Trophoblast cell (in vitro differentiated cells and primary cell): ENCODE measurements at regions not wholly inside any gene's neighbourhood (a gene's known extent, or its start where the extent isn't known, plus 50 kb on each side); places are given as distances from the start of the nearest gene placed in this dataset.
A peak's percentile ranks its signal among the peaks of the same experiment; 100 is the strongest.

Source experiments
- DNase-seq, 2 donors: peaks; one replicate each; pipeline ENCODE4 v3.0.0-alpha.2; 2016
- H2AFZ ChIP-seq: 2 replicates; pipeline ENCODE4 v1.6.1; 2013; ENCODE audit warnings: low read length, moderate library complexity, mild to moderate bottlenecking; ENCODE audit not compliant: insufficient read depth, poor library complexity
- H2AK5ac ChIP-seq: 2 replicates; pipeline ENCODE4 v1.6.1; 2013; ENCODE audit warnings: mild to moderate bottlenecking, low read length
- H2BK120ac ChIP-seq: 2 replicates; pipeline ENCODE4 v1.6.1; 2013; ENCODE audit warnings: low read length, mild to moderate bottlenecking, moderate library complexity; ENCODE audit not compliant: insufficient read depth, poor library complexity
- H2BK12ac ChIP-seq: 2 replicates; pipeline ENCODE4 v1.6.1; 2013; ENCODE audit warnings: mild to moderate bottlenecking, low read length, moderate library complexity
- H2BK5ac ChIP-seq: 2 replicates; pipeline ENCODE4 v1.6.1; 2013; ENCODE audit warnings: low read length, low read depth, moderate library complexity, mild to moderate bottlenecking; ENCODE audit not compliant: poor library complexity
- H3K14ac ChIP-seq: 2 replicates; pipeline ENCODE4 v1.6.1; 2013; ENCODE audit warnings: mild to moderate bottlenecking, low read length
- H3K18ac ChIP-seq: 2 replicates; pipeline ENCODE4 v1.6.1; 2013; ENCODE audit warnings: mild to moderate bottlenecking, low read length
- H3K23ac ChIP-seq: 2 replicates; pipeline ENCODE4 v1.6.1; 2013; ENCODE audit warnings: low read length
- H3K27ac ChIP-seq: 2 replicates; pipeline ENCODE4 v1.5.1; 2013; ENCODE audit warnings: low read depth, mild to moderate bottlenecking, inconsistent platforms, low read length, moderate library complexity
- H3K27me3 ChIP-seq: 2 replicates; pipeline ENCODE4 v1.6.1; 2013; ENCODE audit warnings: inconsistent platforms, mild to moderate bottlenecking, low read length, moderate library complexity; ENCODE audit not compliant: insufficient read depth
- H3K36me3 ChIP-seq, 2 experiments: 1 replicate in 1 of 2; 2 replicates in 1 of 2; pipeline ENCODE4 v1.6.1; 2013; ENCODE audit warnings: low read length in 2 of 2, mild to moderate bottlenecking in 2 of 2, moderate library complexity in 1 of 2; ENCODE audit not compliant: insufficient read depth in 2 of 2, control insufficient read depth in 1 of 2
- H3K4ac ChIP-seq: 2 replicates; pipeline ENCODE4 v1.6.1; 2013; ENCODE audit warnings: low read depth, mild to moderate bottlenecking, low read length, moderate library complexity
- H3K4me1 ChIP-seq, 2 experiments: 1 replicate in 1 of 2; 2 replicates in 1 of 2; pipeline ENCODE4 v1.6.1; 2013; ENCODE audit warnings: low read length in 2 of 2, mild to moderate bottlenecking in 2 of 2, moderate library complexity in 1 of 2; ENCODE audit not compliant: insufficient read depth in 2 of 2, control insufficient read depth in 1 of 2
- H3K4me2 ChIP-seq: 2 replicates; pipeline ENCODE4 v1.6.1; 2013; ENCODE audit warnings: inconsistent platforms, mild to moderate bottlenecking, low read length, moderate library complexity
- H3K4me3 ChIP-seq: 2 replicates; pipeline ENCODE4 v1.5.1; 2013; ENCODE audit warnings: mild to moderate bottlenecking, low read depth, low read length, inconsistent platforms
- H3K79me1 ChIP-seq: one replicate; pipeline ENCODE4 v1.6.1; 2013; ENCODE audit warnings: low read length
- H3K79me2 ChIP-seq: 2 replicates; pipeline ENCODE4 v1.6.1; 2013; ENCODE audit warnings: low read length, mild to moderate bottlenecking; ENCODE audit not compliant: control insufficient read depth, insufficient read depth, poor library complexity
- H3K9ac ChIP-seq: 2 replicates; pipeline ENCODE4 v1.6.1; 2013; ENCODE audit warnings: mild to moderate bottlenecking, low read length
- H3K9me3 ChIP-seq: 2 replicates; pipeline ENCODE4 v1.6.1; 2013; ENCODE audit warnings: low read depth, mild to moderate bottlenecking, control low read depth, inconsistent platforms, low read length; ENCODE audit not compliant: insufficient read depth
- H4K12ac ChIP-seq: 2 replicates; pipeline ENCODE4 v1.6.1; 2013; ENCODE audit warnings: low read depth, mild to moderate bottlenecking, low read length, moderate library complexity
- H4K8ac ChIP-seq: 2 replicates; pipeline ENCODE4 v1.6.1; 2013; ENCODE audit warnings: low read depth, mild to moderate bottlenecking, low read length, moderate library complexity
- H4K91ac ChIP-seq: one replicate; pipeline ENCODE4 v1.6.1; 2013; ENCODE audit warnings: low read depth, mild to moderate bottlenecking, low read length, moderate library complexity
- WGBS: extraction: QIAGEN DNeasy Blood & Tissue Kit; methylation state at CpG from one replicate; pipeline ENCODE4 v1.1.7; 2013; ENCODE audit warnings: missing lambda C conversion rate; ENCODE audit not compliant: insufficient read length, insufficient coverage; ENCODE audit errors: extremely low coverage; 5-methylcytosine and 5-hydroxymethylcytosine counted together

GRCh38 chr10:131810805-131811629 is 89.8 kb upstream of the PPP2R2D start:
- Histone ChIP-seq H3K4me1 (peaks cover 0 to 4% of the 10 kb centered on the region in 2 experiments), H3K9ac (no peak overlapping the region), H3K14ac (no peak overlapping the region), H3K4me3 (no peak overlapping the region), H3K27me3 (no peaks in the 10 kb centered on the region), H3K9me3 (peaks cover 4% of the 10 kb centered on the region), H3K27ac (no peak overlapping the region), H3K36me3 (no peaks in the 10 kb centered on the region), H2BK5ac (no peak overlapping the region), H2AK5ac (no peak overlapping the region), H3K23ac (no peak overlapping the region), H3K79me1 (no peaks in the 10 kb centered on the region), H3K4ac (no peak overlapping the region), H2BK120ac (no peak overlapping the region), H3K4me2 (no peak overlapping the region), H2AFZ (no peak overlapping the region), H2BK12ac (no peak overlapping the region), H4K12ac (no peak overlapping the region), H4K91ac (no peak overlapping the region), H3K18ac (no peak overlapping the region), H3K79me2 (no peaks in the 10 kb centered on the region), H4K8ac (no peak overlapping the region)
- WGBS: no CpG with 5 or more reads among the region's 25 CpGs
- no peak for DNase-seq

GRCh38 chr10:131811630-131812403 is 89.0 kb upstream of the PPP2R2D start:
- no peak overlapping the region for H2AK5ac ChIP-seq
- no peaks in the 10 kb centered on the region for H3K27me3 ChIP-seq
- H3K36me3 ChIP-seq: no peaks in the 10 kb centered on the region
- peaks cover 0 to 3% of the 10 kb centered on the region in 2 experiments for H3K4me1 ChIP-seq
- H2AFZ ChIP-seq: no peak overlapping the region
- H4K8ac ChIP-seq: no peak overlapping the region
- H3K4me3 ChIP-seq: peak overlapping the region; percentile 52
- no peak overlapping the region for H3K23ac ChIP-seq
- peaks cover 4% of the 10 kb centered on the region for H3K9me3 ChIP-seq
- WGBS: no CpG with 5 or more reads among the region's 23 CpGs
- H3K4ac ChIP-seq: no peak overlapping the region
- no peak overlapping the region for H3K27ac ChIP-seq
- no peaks in the 10 kb centered on the region for H3K79me1 ChIP-seq
- no peak overlapping the region for H2BK12ac ChIP-seq
- H3K9ac ChIP-seq: no peak overlapping the region
- no peak overlapping the region for H2BK5ac ChIP-seq
- no peak overlapping the region for H4K12ac ChIP-seq
- no peak overlapping the region for H3K14ac ChIP-seq
- H2BK120ac ChIP-seq: no peak overlapping the region
- no peak overlapping the region for H3K4me2 ChIP-seq
- H3K18ac ChIP-seq: no peak overlapping the region
- no peak overlapping the region for H4K91ac ChIP-seq
- no peak for DNase-seq
- no peaks in the 10 kb centered on the region for H3K79me2 ChIP-seq

- no peak overlapping the region for H3K4me2 ChIP-seq
- peaks cover 5% of the 10 kb centered on the region for H3K9me3 ChIP-seq
- no peak overlapping the region for H3K14ac ChIP-seq
- no peak overlapping the region for H3K23ac ChIP-seq
- no peak overlapping the region for H4K91ac ChIP-seq
- H3K18ac ChIP-seq: no peak overlapping the region
- no peak overlapping the region for H2BK120ac ChIP-seq
- H3K27me3 ChIP-seq: no peaks in the 10 kb centered on the region
- H2BK12ac ChIP-seq: no peak overlapping the region
- H2AFZ ChIP-seq: no peak overlapping the region
- no peak overlapping the region for H4K12ac ChIP-seq
- no peak overlapping the region for H4K8ac ChIP-seq
- H3K79me2 ChIP-seq: no peaks in the 10 kb centered on the region
- H3K4me3 ChIP-seq: no peak overlapping the region
- no peak overlapping the region for H3K9ac ChIP-seq
- H3K79me1 ChIP-seq: no peaks in the 10 kb centered on the region
- WGBS: no CpG with 5 or more reads among the region's 24 CpGs
- no peak overlapping the region for H3K27ac ChIP-seq
- no peak overlapping the region for H2AK5ac ChIP-seq
- no peaks in the 10 kb centered on the region for H3K36me3 ChIP-seq
- no peak overlapping the region for H3K4ac ChIP-seq
- DNase-seq: no peak
- no peak overlapping the region for H2BK5ac ChIP-seq
- no peaks in the 10 kb centered on the region for H3K4me1 ChIP-seq
Measured at GRCh38 chr10:131812736-131813604, 87.8 kb upstream of the PPP2R2D start.

- Histone ChIP-seq H3K4ac (no peak overlapping the region), H3K9ac (no peak overlapping the region), H3K36me3 (no peaks in the 10 kb centered on the region), H3K18ac (no peak overlapping the region), H3K4me3 (no peak overlapping the region), H3K4me2 (no peak overlapping the region), H3K4me1 (no peaks in the 10 kb centered on the region), H2AK5ac (no peak overlapping the region), H4K12ac (no peak overlapping the region), H3K79me2 (no peaks in the 10 kb centered on the region), H3K14ac (no peak overlapping the region), H3K27me3 (no peaks in the 10 kb centered on the region), H3K9me3 (peaks cover 5% of the 10 kb centered on the region), H2BK12ac (no peak overlapping the region), H4K91ac (no peak overlapping the region), H2AFZ (no peak overlapping the region), H2BK5ac (no peak overlapping the region), H3K23ac (no peak overlapping the region), H3K79me1 (no peaks in the 10 kb centered on the region), H2BK120ac (no peak overlapping the region), H3K27ac (no peak overlapping the region), H4K8ac (no peak overlapping the region)
- no peak for DNase-seq
- WGBS: no CpG with 5 or more reads among the region's 24 CpGs
Measured at GRCh38 chr10:131814567-131815265, 86.1 kb upstream of the PPP2R2D start.
